DND-41 (cell line): ENCODE measurements at regions not wholly inside any gene's neighbourhood (a gene's known extent, or its start where the extent isn't known, plus 50 kb on each side); places are given as distances from the start of the nearest gene placed in this dataset.

Experiments
- CTCF ChIP-seq: IDR thresholded peaks from 2 replicates; pipeline ENCODE4 v1.5.1; 2012; ENCODE audit warnings: borderline replicate concordance, low read length, moderate library complexity, mild to moderate bottlenecking; ENCODE audit not compliant: poor library complexity, severe bottlenecking; ENCODE audit errors: extremely low read depth
- EZH2 ChIP-seq: IDR thresholded peaks from 3 replicates; pipeline ENCODE4 v1.6.1; 2012; ENCODE audit warnings: borderline replicate concordance, low read depth, mild to moderate bottlenecking, moderate library complexity, low read length, inconsistent platforms; ENCODE audit not compliant: severe bottlenecking

- TF ChIP-seq CTCF = no peak
- TF ChIP-seq EZH2 = no peak
Observed at GRCh38 chr17:71127416-71127815, 958.1 kb downstream of the KCNJ2 start.
